Colonic mucosa (tissue), 4 donors: ENCODE measurements at regions not wholly inside any gene's neighbourhood (a gene's known extent, or its start where the extent isn't known, plus 50 kb on each side); places are given as distances from the start of the nearest gene placed in this dataset.

Experiments
- DNase-seq: peaks from one replicate; pipeline ENCODE4 v3.0.0-alpha.2; 2020
- H3K27ac ChIP-seq: fragments of 200-600 bp; one replicate; pipeline ENCODE4 v1.8.0; 2021
- H3K27me3 ChIP-seq: fragments of 200-600 bp; one replicate; pipeline ENCODE4 v1.8.0; 2021
- H3K36me3 ChIP-seq: fragments of 200-600 bp; one replicate; pipeline ENCODE4 v1.8.0; 2021
- H3K4me1 ChIP-seq: fragments of 200-600 bp; one replicate; pipeline ENCODE4 v1.8.0; 2021; ENCODE audit warnings: mild to moderate bottlenecking
- H3K4me3 ChIP-seq: fragments of 200-600 bp; one replicate; pipeline ENCODE4 v1.8.0; 2021
- H3K9ac ChIP-seq, 2 donors: one replicate each; pipeline ENCODE4 v1.7.0; 2013; ENCODE audit warnings: control low read depth in 2 of 2, low read depth in 2 of 2, low read length in 2 of 2
- H3K9me3 ChIP-seq: fragments of 200-600 bp; one replicate; pipeline ENCODE4 v1.8.0; 2021
- CTCF ChIP-seq: fragments of 200-600 bp; IDR thresholded peaks from one replicate; pipeline ENCODE4 v1.8.0; 2022; ENCODE audit warnings: antibody characterized with exemption, mild to moderate bottlenecking
- intact Hi-C: fragments of 100-400 bp; cut with DNase I; formaldehyde crosslinking; loops from one replicate; pipeline ENCODE4 v1.14.1; 2022
- donor health status: healthy.
- donor health status: DM: no; HTN: no; CAD: no.
- donor health status: DM: no; HTN: no; CAD: no.

GRCh38 chr17:33352526-33352925 lies 59.4 kb upstream of the ASIC2 start:
- Histone ChIP-seq H3K4me1 (no peaks in the 10 kb centered on the region), H3K4me3 (no peak overlapping the region), H3K9ac (no peak overlapping the region), H3K27ac (no peak overlapping the region), H3K36me3 (no peaks in the 10 kb centered on the region), H3K27me3 (no peaks in the 10 kb centered on the region), H3K9me3 (no peaks in the 10 kb centered on the region)
- TF ChIP-seq CTCF, result no peak
- intact Hi-C loops, result no loop called here
- no peak for DNase-seq

GRCh38 chr17:33356266-33356665 lies 63.2 kb upstream of the ASIC2 start:
- intact Hi-C loops, result no loop called here
- H3K4me3 ChIP-seq, result no peak overlapping the region

GRCh38 chr17:33363475-33363874 lies 70.4 kb upstream of the ASIC2 start:
- no peak for DNase-seq
- no peaks in the 10 kb centered on the region for H3K9me3 ChIP-seq
- H3K36me3 ChIP-seq, result no peaks in the 10 kb centered on the region
- intact Hi-C loops, result no loop called here
- H3K27ac ChIP-seq, result no peak overlapping the region
- no peak overlapping the region for H3K4me3 ChIP-seq
- no peak overlapping the region for H3K9ac ChIP-seq
- H3K4me1 ChIP-seq, result no peaks in the 10 kb centered on the region
- H3K27me3 ChIP-seq, result no peaks in the 10 kb centered on the region
- no peak for TF ChIP-seq CTCF

More at GRCh38 chr17:33356266-33356665, 63.2 kb upstream of the ASIC2 start:
- TF ChIP-seq CTCF, result no peak
- no peak overlapping the region for H3K27ac ChIP-seq
- H3K9ac ChIP-seq, result no peak overlapping the region
- H3K36me3 ChIP-seq, result no peaks in the 10 kb centered on the region
- no peaks in the 10 kb centered on the region for H3K4me1 ChIP-seq
- no peaks in the 10 kb centered on the region for H3K9me3 ChIP-seq
- DNase-seq, result no peak
- H3K27me3 ChIP-seq, result no peaks in the 10 kb centered on the region

- Histone ChIP-seq H3K27me3 (no peaks in the 10 kb centered on the region), H3K27ac (no peak overlapping the region), H3K36me3 (no peaks in the 10 kb centered on the region), H3K9me3 (no peaks in the 10 kb centered on the region), H3K9ac (no peak overlapping the region), H3K4me1 (no peaks in the 10 kb centered on the region), H3K4me3 (no peak overlapping the region)
- intact Hi-C loops, result no loop called here
- no peak for TF ChIP-seq CTCF
- no peak for DNase-seq
These were observed 73.9 kb upstream of the ASIC2 start for GRCh38 chr17:33366960-33367359.

- H3K9me3 ChIP-seq, result no peaks in the 10 kb centered on the region
- no peaks in the 10 kb centered on the region for H3K4me1 ChIP-seq
- no peaks in the 10 kb centered on the region for H3K27me3 ChIP-seq
- DNase-seq, result no peak
- no peak overlapping the region for H3K27ac ChIP-seq
- intact Hi-C loops, result no loop called here
- H3K4me3 ChIP-seq, result no peak overlapping the region
- no peak for TF ChIP-seq CTCF
- no peaks in the 10 kb centered on the region for H3K36me3 ChIP-seq
- H3K9ac ChIP-seq, result no peak overlapping the region
These were observed 76.1 kb upstream of the ASIC2 start for GRCh38 chr17:33369149-33369548.

- no peaks in the 10 kb centered on the region for H3K9me3 ChIP-seq
- no peaks in the 10 kb centered on the region for H3K4me1 ChIP-seq
- H3K9ac ChIP-seq, result no peak overlapping the region
- H3K36me3 ChIP-seq, result no peaks in the 10 kb centered on the region
- no peak for TF ChIP-seq CTCF
- H3K27me3 ChIP-seq, result no peaks in the 10 kb centered on the region
- no peak overlapping the region for H3K4me3 ChIP-seq
- intact Hi-C loops, result no loop called here
- no peak for DNase-seq
- H3K27ac ChIP-seq, result no peak overlapping the region
These were observed 76.8 kb upstream of the ASIC2 start for GRCh38 chr17:33369876-33370275.
